ENCODE measurements at regions not wholly inside any gene's neighbourhood (a gene's known extent, or its start where the extent isn't known, plus 50 kb on each side); places are given as distances from the start of the nearest gene placed in this dataset.

DNA sequence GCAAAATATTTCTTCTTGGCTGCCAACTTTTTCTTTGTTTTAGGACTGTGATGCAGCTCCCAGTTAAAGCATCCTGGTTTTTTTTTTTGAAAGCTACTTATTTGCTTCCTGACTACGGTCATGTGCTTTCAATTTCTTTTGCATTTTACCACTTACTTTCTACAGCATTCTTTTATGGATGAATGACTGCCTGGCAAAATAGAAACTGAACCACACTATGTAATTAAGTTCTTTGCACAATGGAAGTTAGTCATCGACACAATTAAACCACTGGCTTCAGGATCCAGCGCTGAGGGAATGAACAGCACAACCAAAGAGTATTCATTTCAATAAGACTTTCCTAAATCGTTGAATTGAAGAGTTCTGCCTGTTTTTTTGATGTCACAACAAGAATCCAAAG, 82.2 kb upstream of the EPHA3 start (continued):
- TF ChIP-seq REST (tag by site-specific recombination; IDR thresholded peaks at IDR 0.05) (no peak), ZBTB11 (tag by site-specific recombination; conservative IDR thresholded peaks at IDR 0.05; ENCODE audit: low read depth) (no peak), OSR2 (tag by site-specific recombination; IDR thresholded peaks at IDR 0.05) (peak; percentile 65), BCL6B (tag by site-specific recombination; IDR thresholded peaks at IDR 0.05) (no peak), ZNF664 (tag by site-specific recombination; IDR thresholded peaks at IDR 0.05) (no peak), HOXD13 (CRISPR knock-in tag; IDR thresholded peaks at IDR 0.05; ENCODE audit: borderline replicate concordance) (no peak), REPIN1 (tag by site-specific recombination; IDR thresholded peaks at IDR 0.05; ENCODE audit: low read depth) (no peak), ZNF76 (tag by site-specific recombination; IDR thresholded peaks at IDR 0.05; ENCODE audit: borderline replicate concordance, low read depth) (no peak), EGR2 (tag by site-specific recombination; IDR thresholded peaks at IDR 0.05; ENCODE audit: low read depth) (no peak), ZBTB1 (tag by site-specific recombination; IDR thresholded peaks at IDR 0.05) (no peak), TSHZ1 (tag by site-specific recombination; IDR thresholded peaks at IDR 0.05; ENCODE audit: borderline replicate concordance) (peak; percentile 42; the same call in 1 of the 2 replicates), ZNF707 (tag by site-specific recombination; IDR thresholded peaks at IDR 0.05) (no peak), ZNF514 (tag by site-specific recombination; IDR thresholded peaks at IDR 0.05) (no peak), HOXA7 (CRISPR knock-in tag; IDR thresholded peaks at IDR 0.05; ENCODE audit: borderline replicate concordance) (no peak), ZEB2 (tag by site-specific recombination; IDR thresholded peaks at IDR 0.05) (0 out of 2 replicates have a peak, but pooled peaks have one; percentile 28), MZF1 (tag by site-specific recombination; IDR thresholded peaks at IDR 0.05; ENCODE audit: borderline replicate concordance) (0 out of 2 replicates have a peak, but pooled peaks have one; percentile 34), ZNF404 (tag by site-specific recombination; IDR thresholded peaks at IDR 0.05) (no peak), ZNF785 (tag by site-specific recombination; IDR thresholded peaks at IDR 0.05) (no peak), ZNF394 (tag by site-specific recombination; IDR thresholded peaks at IDR 0.05; ENCODE audit: borderline replicate concordance) (no peak)
- TF ChIP-seq, protein P1, sequence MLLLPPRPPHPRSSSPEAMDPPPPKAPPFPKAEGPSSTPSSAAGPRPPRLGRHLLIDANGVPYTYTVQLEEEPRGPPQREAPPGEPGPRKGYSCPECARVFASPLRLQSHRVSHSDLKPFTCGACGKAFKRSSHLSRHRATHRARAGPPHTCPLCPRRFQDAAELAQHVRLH (tag by site-specific recombination; IDR thresholded peaks at IDR 0.05): no peak
- TF ChIP-seq, protein P2, sequence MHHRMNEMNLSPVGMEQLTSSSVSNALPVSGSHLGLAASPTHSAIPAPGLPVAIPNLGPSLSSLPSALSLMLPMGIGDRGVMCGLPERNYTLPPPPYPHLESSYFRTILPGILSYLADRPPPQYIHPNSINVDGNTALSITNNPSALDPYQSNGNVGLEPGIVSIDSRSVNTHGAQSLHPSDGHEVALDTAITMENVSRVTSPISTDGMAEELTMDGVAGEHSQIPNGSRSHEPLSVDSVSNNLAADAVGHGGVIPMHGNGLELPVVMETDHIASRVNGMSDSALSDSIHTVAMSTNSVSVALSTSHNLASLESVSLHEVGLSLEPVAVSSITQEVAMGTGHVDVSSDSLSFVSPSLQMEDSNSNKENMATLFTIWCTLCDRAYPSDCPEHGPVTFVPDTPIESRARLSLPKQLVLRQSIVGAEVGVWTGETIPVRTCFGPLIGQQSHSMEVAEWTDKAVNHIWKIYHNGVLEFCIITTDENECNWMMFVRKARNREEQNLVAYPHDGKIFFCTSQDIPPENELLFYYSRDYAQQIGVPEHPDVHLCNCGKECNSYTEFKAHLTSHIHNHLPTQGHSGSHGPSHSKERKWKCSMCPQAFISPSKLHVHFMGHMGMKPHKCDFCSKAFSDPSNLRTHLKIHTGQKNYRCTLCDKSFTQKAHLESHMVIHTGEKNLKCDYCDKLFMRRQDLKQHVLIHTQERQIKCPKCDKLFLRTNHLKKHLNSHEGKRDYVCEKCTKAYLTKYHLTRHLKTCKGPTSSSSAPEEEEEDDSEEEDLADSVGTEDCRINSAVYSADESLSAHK (tag by site-specific recombination; IDR thresholded peaks at IDR 0.05): no peak
- TF ChIP-seq, protein P3, sequence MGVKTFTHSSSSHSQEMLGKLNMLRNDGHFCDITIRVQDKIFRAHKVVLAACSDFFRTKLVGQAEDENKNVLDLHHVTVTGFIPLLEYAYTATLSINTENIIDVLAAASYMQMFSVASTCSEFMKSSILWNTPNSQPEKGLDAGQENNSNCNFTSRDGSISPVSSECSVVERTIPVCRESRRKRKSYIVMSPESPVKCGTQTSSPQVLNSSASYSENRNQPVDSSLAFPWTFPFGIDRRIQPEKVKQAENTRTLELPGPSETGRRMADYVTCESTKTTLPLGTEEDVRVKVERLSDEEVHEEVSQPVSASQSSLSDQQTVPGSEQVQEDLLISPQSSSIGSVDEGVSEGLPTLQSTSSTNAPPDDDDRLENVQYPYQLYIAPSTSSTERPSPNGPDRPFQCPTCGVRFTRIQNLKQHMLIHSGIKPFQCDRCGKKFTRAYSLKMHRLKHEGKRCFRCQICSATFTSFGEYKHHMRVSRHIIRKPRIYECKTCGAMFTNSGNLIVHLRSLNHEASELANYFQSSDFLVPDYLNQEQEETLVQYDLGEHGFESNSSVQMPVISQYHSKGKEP (tag by site-specific recombination; IDR thresholded peaks at IDR 0.05): peak; percentile 50; the same call in 1 of the 2 replicates

Data from HEK293 (cell line).